MCF 10A (cell line): ENCODE measurements at regions not wholly inside any gene's neighbourhood (a gene's known extent, or its start where the extent isn't known, plus 50 kb on each side); places are given as distances from the start of the nearest gene placed in this dataset.

Experiments
- BruUV-seq: library from RNA; stranded (reverse); fragments of 400-500 nt; replicated peaks from 2 replicates; lab custom pipeline; 2021; lab: Mats Ljungman, UMichigan
- CTCF ChIA-PET: fragments of 300-600 bp; sonication (Branson Sonifier 250); formaldehyde crosslinking; extraction: SDS; loops from one replicate; lab custom pipeline; 2021; ENCODE audit warnings: antibody characterized with exemption, inconsistent platforms; lab: Yijun Ruan, JAX
- POLR2A ChIA-PET: fragments of 300-600, 350-650 bp; sonication (Branson Sonifier 250); formaldehyde crosslinking; extraction: SDS; loops from one replicate; lab custom pipeline; 2020; ENCODE audit warnings: antibody characterized with exemption, inconsistent platforms; lab: Yijun Ruan, JAX
- DNase-seq: peaks from one replicate; pipeline ENCODE4 v3.0.0-alpha.2; 2018; ENCODE audit not compliant: unreplicated experiment
- H3K27ac Mint-ChIP-seq: one replicate; pipeline ENCODE4 v1.8.0; 2022; ENCODE audit warnings: mild to moderate bottlenecking, low read depth, mixed read lengths; ENCODE audit not compliant: unreplicated experiment
- H3K27me3 Mint-ChIP-seq: one replicate; pipeline ENCODE4 v1.8.0; 2022; ENCODE audit warnings: mixed read lengths; ENCODE audit not compliant: insufficient read depth, unreplicated experiment
- H3K36me3 Mint-ChIP-seq: one replicate; pipeline ENCODE4 v1.8.0; 2022; ENCODE audit warnings: mild to moderate bottlenecking, moderate library complexity, mixed read lengths; ENCODE audit not compliant: insufficient read depth, unreplicated experiment
- H3K4me1 Mint-ChIP-seq: one replicate; pipeline ENCODE4 v1.8.0; 2022; ENCODE audit warnings: mixed read lengths; ENCODE audit not compliant: insufficient read depth, unreplicated experiment
- H3K4me3 Mint-ChIP-seq: one replicate; pipeline ENCODE4 v1.8.0; 2022; ENCODE audit warnings: mild to moderate bottlenecking, moderate library complexity, mixed read lengths; ENCODE audit not compliant: unreplicated experiment
- H3K9me3 Mint-ChIP-seq: one replicate; pipeline ENCODE4 v1.8.0; 2022; ENCODE audit warnings: mixed read lengths; ENCODE audit not compliant: unreplicated experiment
- intact Hi-C: fragments of 100-400 bp; cut with micrococcal nuclease; formaldehyde crosslinking; loops from 2 replicates; pipeline ENCODE4 v1.14.1; 2022
- TF ChIP-seq, protein P1 (sequence below): fragments of 200-600 bp; IDR thresholded peaks from one replicate; pipeline ENCODE4 v1.8.0; 2022; ENCODE audit warnings: antibody characterized with exemption, mild to moderate bottlenecking; ENCODE audit not compliant: unreplicated experiment

DNA sequence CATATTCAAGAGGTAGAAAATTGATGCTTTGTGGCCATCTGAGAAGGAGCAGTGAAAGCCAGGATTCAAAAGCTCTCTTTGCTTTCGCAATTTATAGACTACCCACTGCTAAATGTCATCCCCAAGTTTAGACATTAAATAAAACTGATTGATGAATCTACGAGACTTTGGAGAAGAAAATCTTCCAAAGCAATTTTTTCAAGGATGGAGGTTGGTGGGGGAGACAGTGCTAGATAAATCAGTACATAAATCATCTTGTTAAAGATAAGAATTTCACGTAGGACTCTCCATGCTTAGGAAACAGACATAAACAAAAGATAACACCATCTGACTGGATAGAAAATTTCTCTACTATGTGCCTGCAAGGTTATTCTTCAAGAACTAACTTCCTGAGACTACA, 147.6 kb upstream of the TIAM1 start:
- ChIA-PET CTCF (no interaction called here), POLR2A (no interaction called here)
- no peak for DNase-seq
- H3K36me3 Mint-ChIP-seq, result no peaks in the 10 kb centered on the region
- H3K9me3 Mint-ChIP-seq, result no peaks in the 10 kb centered on the region
- no peak overlapping the region for H3K27ac Mint-ChIP-seq
- BruUV-seq, result no TSS peak
- intact Hi-C loops, result no loop called here
- TF ChIP-seq, protein P1, sequence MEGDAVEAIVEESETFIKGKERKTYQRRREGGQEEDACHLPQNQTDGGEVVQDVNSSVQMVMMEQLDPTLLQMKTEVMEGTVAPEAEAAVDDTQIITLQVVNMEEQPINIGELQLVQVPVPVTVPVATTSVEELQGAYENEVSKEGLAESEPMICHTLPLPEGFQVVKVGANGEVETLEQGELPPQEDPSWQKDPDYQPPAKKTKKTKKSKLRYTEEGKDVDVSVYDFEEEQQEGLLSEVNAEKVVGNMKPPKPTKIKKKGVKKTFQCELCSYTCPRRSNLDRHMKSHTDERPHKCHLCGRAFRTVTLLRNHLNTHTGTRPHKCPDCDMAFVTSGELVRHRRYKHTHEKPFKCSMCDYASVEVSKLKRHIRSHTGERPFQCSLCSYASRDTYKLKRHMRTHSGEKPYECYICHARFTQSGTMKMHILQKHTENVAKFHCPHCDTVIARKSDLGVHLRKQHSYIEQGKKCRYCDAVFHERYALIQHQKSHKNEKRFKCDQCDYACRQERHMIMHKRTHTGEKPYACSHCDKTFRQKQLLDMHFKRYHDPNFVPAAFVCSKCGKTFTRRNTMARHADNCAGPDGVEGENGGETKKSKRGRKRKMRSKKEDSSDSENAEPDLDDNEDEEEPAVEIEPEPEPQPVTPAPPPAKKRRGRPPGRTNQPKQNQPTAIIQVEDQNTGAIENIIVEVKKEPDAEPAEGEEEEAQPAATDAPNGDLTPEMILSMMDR, result no peak
- H3K4me1 Mint-ChIP-seq, result peaks cover 2% of the 10 kb centered on the region
- H3K4me3 Mint-ChIP-seq, result no peak overlapping the region
- H3K27me3 Mint-ChIP-seq, result no peaks in the 10 kb centered on the region

DNA sequence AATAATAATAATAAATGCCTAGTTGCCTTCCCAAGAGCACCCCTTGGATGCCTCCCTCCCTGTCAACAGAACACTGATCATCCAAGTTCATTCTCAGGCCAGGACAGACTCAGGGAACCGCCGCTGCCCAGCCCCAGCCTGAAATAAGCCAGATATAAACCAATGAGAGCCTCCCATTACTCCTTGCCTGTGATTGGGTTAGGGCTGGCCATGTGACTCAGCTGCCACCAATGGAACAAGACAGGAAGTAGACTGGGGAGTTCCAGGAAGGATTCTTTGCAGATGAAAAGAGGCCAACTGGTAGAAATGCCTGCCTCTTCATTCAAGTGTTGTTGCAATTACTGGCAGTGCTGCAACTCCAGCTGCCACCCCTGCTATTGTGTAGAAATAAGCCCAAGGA, 146.4 kb upstream of the TIAM1 start:
- POLR2A ChIA-PET, result no interaction called here
- Mint-ChIP-seq H3K36me3 (no peaks in the 10 kb centered on the region), H3K4me1 (no peaks in the 10 kb centered on the region), H3K4me3 (no peak overlapping the region), H3K27ac (no peak overlapping the region), H3K27me3 (no peaks in the 10 kb centered on the region), H3K9me3 (peaks cover 7% of the 10 kb centered on the region)
- intact Hi-C loops, result no loop called here
- CTCF ChIA-PET, result no interaction called here
- no TSS peak for BruUV-seq
- TF ChIP-seq, protein P1, result no peak
- no peak for DNase-seq

DNA sequence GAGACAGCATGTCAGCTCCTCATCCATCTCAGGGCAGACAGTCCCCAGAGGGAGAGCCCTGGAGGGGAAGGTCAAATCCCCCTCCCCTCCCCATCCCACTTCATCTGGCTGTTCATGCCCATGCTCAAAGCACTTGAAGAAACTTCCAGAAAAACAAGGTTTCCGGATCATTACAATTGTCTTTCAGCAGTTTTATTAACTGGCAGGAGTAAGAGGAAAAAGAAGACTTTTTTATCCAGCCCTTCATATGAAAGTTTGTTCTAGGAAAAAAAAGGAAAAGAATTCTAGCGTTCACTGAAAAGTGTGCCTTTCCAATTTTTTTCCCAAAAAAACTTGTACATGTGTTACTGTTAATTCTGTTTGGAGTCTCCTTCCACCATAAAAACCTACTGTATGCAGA, 145.7 kb upstream of the TIAM1 start:
- ChIA-PET POLR2A (no interaction called here), CTCF (interaction anchor here (0.6 kb wide), 1 partner anchor 43 kb away, joined by 3 read pairs; no protein-coding TSS in a partner anchor)
- Mint-ChIP-seq H3K27ac (no peak overlapping the region), H3K36me3 (no peaks in the 10 kb centered on the region), H3K27me3 (no peaks in the 10 kb centered on the region), H3K9me3 (peaks cover 7% of the 10 kb centered on the region), H3K4me3 (no peak overlapping the region), H3K4me1 (no peaks in the 10 kb centered on the region)
- DNase-seq, result no peak
- BruUV-seq, result no TSS peak
- TF ChIP-seq, protein P1, result no peak
- intact Hi-C loops, result no loop called here

DNA sequence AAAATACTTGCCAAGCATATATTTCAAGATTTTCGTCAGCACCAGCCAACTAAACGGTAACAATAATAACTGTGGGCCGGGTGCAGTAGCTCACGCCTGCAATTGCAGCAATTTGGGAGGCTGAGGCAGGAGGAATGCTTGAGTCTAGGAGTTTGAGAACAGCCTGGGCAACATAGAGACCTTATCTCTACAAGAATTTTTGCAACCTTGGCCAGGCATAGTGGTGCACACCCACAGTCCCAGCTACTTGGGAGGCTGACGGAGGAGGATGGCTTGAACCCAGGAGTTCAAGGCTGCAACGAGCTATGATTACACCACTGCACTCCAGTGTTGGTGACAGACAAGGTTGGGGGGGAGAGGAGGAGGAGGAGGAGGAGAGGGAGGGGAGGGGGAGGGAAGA, 145.0 kb upstream of the TIAM1 start:
- H3K9me3 Mint-ChIP-seq, result peaks cover 7% of the 10 kb centered on the region
- no peak overlapping the region for H3K27ac Mint-ChIP-seq
- ChIA-PET CTCF (interaction anchor here (0.5 to 0.6 kb wide), 2 partner anchors 43 to 44 kb away, joined by 3 read pairs; no protein-coding TSS in a partner anchor), POLR2A (no interaction called here)
- H3K36me3 Mint-ChIP-seq, result no peaks in the 10 kb centered on the region
- DNase-seq, result no peak
- no peak overlapping the region for H3K4me3 Mint-ChIP-seq
- TF ChIP-seq, protein P1, result no peak
- intact Hi-C loops, result no loop called here
- no TSS peak for BruUV-seq
- no peaks in the 10 kb centered on the region for H3K27me3 Mint-ChIP-seq
- H3K4me1 Mint-ChIP-seq, result no peaks in the 10 kb centered on the region
